Stimulated activated CD4-positive, alpha-beta T cell treated with anti-CD3 and anti-CD28 coated beads, Interleukin-15, amount 100 ng/mL, for 48 hours (primary cell): ENCODE measurements at regions not wholly inside any gene's neighbourhood (a gene's known extent, or its start where the extent isn't known, plus 50 kb on each side); places are given as distances from the start of the nearest gene placed in this dataset.
"Not testable (repeated sequence)": the region's sequence is repeated elsewhere in the genome, so short reads cannot be mapped to it uniquely, and the experiment has no call there.

Experiments used
- DNase-seq, 2 donors: peaks; one replicate each; pipeline ENCODE4 v3.0.0-alpha.2; 2020; ENCODE audit warnings: low read depth in 2 of 2

DNA sequence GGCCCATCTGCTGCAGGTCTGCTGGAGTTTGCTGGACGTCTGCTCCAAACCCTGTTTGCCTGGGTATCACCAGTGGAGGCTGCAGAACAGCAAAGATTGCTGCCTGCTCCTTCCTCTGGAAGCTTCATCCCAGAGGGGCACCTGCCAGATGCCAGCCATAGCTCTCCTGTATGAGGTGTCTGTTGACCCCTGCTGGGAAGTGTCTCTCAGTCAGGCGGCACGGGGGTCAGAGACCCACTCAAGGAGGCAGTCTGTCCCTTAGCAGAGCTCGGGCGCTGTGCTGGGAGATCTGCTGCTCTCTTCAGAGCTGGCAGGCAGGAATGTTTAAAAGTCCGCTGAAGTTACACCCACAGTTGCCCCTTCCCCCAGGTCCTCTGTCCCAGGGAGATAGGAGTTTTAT is 671.2 kb downstream of the EFNA5 start:
- not testable (repeated sequence) for DNase-seq

DNA sequence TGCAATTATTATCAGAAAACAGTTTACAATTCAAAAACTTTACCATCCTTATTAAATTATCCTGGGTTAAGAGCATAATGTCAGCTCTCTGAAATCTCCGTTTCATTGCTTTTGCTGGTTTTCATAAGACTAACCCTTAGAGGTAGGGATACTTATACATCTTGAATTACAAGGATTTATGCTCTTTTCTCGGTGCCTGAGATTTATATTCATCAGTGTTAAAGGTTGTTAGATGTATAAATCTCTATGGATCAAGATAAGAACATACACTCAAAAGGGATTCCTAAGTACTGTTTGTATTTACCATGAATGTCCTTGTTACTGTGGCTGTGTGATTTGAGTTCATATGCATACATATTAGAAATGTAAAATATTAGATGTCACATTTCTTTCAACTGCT is 684.7 kb downstream of the EFNA5 start:
- DNase-seq: no peak

DNA sequence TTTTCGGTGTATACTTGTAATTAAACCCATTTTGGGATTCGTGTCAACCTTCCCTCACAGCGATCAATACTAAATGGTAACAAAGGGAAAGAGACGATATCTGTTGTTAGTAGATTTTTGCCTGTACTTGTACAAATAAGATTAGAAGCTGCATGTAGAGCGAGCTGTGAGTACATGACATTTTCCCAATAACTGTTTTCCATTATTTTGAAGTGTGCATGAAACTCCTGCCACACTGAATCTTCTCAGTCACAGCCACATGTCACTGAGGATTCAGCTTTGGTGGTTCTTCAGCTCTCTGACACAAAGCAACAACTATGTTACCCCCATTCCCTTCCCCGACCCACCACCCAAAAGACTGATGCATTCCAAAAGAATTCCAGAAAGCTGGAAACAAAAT is 685.6 kb downstream of the EFNA5 start:
- DNase-seq: no peak

DNA sequence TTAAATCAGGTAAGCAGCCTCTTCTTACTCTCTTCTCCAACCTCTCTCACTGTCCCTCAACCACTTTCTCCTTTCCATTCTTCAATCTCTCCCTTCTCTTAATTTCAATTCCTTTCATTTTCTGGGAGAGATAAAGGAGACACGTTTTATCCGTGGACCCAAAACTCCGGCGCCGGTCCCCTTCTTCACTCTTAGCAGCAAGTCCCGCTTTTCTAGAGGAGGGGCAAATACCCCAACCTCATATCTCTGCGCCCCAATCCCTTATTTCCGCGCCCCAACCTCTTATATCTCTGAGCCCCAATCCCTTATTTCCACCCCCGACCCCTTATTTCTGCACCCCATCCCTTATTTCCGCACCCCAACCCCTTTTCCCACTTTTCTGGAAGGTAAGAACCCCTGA is 691.6 kb downstream of the EFNA5 start:
- DNase-seq: not testable (repeated sequence)

DNA sequence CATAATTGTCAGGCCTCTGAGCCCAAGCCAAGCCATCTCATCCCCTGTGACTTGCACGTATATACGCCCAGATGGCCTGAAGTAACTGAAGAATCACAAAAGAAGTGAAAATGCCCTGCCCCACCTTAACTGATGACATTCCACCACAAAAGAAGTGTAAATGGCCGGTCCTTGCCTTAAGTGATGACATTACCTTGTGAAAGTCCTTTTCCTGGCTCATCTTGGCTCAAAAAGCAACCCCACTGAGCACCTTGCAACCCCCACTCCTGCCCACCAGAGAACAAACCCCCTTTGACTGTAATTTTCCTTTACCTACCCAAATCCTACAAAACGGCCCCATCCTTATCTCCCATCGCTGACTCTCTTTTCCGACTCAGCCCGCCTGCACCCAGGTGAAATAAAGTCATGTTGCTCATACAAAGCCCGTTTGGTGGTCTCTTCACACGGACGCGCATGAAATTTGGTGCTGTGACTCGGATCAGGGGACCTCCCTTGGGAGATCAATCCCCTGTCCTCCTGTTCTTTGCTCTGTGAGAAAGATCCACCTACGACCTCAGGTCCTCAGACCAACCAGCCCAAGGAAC is 692.1 kb downstream of the EFNA5 start:
- not testable (repeated sequence) for DNase-seq

DNA sequence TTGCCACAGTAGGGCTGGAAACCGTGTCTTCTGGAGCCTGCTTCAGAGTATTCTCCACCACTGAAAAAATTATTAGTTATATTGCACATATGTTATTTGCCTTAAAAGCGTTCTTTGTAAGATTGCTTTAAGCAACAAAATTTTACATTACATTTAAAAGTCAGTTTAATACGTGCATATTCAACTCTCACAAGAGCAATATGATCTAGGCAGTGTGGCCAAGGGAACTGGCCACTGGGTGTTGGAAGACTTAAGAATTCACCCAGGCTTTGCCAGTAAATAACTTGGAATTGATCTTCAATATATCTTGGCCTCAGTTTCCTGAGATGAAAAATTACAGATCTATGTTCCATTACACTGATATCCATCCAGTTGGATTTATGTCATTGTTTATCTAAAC is 694.4 kb downstream of the EFNA5 start:
- no peak for DNase-seq

DNA sequence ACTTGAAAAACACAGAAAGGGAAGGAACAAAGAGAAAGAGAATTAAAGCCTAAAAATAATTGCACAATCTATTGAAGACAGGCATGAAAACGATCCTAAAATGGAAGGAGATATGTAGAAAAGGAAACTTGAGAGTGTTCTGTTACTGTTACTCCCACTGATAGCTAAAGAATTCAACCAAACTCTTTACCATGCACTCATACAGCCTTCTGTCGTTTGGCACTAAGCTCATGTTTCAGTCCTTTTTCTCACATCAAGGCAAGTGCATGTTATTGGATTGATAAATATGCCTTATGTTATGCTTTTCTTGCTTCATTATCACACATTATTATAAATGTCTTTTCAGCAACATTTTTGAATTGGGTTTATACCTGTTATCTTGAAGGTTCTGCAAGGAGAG is 696.5 kb downstream of the EFNA5 start:
- no peak for DNase-seq

DNA sequence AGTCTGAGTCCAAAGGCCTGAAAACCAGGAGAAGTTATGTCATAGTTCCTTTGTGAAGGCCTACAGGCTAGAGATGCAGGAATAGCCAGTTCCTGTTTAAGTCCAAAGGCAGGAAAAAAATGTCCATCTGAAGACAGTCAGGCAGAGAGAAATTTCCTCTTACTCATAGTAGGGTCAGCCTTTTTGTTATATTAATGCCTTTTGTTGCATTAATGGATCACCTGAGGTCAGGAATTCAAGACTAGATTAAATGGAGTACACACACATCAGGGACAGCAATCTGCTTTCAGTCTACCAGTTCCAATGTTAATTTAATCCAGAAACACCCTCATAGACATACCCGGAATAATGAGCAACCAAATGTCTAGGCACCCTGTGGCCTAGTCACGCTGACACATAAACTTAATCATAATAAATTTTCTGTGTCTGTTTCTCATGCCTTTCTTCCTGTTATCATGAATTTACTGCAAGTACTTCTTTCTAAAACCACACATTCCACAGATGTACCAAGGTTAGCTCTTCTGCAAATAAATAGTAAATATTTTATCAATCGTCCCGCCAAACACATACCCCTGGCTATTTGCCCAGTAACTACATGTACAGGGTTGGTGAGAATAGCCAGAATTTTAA is 703.9 kb downstream of the EFNA5 start:
- no peak for DNase-seq

DNA sequence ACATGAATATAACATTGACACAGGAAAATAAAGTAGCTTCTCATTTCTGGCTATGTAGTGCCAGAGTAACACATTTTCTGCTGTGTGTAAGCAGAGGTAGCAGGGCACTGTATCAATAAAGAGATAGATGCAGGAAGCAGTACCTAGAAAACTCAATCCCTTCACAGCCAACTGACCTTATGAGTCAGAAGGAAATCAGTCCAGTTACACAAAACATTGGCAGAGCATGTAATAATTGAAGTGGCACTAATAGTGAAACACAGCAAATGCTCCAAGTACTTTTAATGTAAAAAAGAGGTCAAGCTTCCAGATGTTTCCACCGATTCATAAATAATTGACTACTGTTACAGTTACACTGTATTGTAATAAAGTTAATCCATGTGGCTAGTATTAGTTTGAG is 706.6 kb downstream of the EFNA5 start:
- DNase-seq: no peak

DNA sequence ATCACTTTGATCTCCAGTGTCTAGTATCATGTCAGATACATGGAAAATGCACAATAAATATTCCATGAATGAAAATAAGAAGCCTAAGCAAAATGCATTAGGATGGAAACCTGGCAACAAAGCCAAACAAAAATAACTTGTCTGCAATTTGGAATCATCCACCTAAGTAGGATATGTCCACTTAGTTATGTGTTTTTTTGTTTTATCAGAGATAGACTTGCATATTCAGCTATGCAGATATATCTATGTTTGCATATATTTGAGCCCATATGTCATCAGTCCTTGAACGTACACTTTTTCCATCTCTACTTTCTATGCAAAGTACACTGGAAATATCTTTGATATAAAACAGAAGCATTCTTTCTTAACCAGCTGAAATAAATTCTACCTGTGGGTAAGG is 707.1 kb downstream of the EFNA5 start:
- no peak for DNase-seq

DNA sequence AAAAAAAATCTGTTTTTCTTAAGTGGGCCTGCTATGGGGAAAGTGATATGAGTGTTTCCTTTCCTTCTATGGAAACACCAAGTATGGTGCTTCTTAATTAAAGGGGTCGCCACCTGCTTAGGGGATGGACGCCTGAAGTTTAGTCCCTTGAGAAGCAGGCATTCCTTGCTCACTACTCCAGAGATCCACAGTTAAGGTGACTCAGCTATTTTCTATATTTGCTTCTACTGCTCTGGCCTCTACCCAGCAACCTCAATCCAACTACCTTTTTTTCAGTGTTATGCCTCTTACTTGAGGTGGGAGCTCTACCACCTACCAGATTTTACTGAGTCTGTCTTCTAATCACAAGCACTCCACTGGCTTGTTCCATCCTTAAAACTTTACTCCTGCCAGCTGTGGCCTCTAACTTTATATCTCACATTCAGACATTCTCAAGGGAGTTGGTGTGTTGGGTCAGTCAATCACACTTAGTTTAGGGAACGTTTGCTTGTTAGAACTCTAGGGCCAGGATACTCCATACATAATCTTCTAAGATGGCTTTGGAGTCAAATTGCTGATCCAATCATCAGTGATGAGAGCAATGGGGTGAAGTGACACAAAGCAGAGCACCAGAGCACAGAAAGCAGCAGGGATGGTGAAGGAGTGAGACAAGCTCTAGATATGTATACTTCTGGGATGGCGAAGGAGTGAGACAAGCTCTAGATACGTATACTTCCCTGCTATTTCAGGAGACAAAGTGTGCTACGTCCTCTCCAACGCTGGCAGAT is 708.1 kb downstream of the EFNA5 start:
- no peak for DNase-seq

DNA sequence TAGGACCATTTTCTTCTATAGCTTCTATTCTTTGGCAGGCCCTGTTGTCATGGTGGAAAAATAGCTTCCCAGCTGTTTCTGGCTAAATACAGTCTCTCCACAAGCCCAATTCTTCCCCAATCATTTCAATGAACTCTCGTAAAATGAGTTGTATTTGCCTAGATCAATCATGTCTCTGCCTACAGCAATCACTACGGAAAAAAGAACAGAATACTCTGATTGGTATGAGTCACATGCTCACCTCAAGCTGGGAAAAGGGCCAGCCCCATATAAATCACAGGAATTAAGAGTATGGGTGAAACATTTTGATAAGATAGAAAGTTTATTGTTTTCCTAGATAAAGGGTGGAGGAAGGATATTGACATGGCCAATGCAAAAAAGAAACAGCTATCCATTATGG is 711.4 kb downstream of the EFNA5 start:
- DNase-seq: no peak

DNA sequence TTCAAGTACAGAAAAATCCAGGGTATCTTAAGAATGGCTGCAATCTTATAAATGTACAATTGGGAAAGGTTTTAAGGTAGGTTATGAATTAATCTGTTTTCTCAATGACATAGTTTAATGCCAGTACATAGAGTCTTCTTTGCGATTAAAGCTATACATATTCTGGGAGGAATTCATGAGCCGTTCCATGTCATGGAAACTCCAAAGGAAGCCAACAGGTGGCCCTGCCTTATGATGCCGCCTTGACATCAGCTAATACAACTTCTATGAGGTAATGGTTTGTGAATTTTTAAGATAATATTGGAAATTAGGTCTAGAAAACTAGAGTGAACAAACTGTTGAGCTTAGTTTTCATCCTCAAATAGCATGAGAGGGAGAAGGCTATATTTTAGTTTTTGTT is 713.4 kb downstream of the EFNA5 start:
- no peak for DNase-seq

DNA sequence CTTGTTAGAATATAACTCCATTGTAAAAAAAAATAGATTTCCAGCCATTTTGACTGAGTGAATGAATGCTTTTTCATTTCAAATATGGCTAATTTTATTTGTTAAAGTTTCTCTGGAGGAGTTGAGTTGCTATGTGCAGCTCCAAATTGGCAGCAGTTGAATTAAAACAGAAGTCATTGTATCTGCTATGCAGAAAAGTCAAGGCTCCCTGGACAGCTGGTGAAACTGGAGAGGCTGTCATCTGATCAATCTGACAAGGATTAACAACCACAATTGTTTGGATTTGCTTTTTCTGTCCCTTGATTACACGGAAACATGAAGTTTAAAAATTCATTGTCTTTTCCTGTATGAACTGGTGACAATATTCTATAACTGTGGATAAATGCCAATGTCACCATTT is 713.9 kb downstream of the EFNA5 start:
- DNase-seq: no peak

DNA sequence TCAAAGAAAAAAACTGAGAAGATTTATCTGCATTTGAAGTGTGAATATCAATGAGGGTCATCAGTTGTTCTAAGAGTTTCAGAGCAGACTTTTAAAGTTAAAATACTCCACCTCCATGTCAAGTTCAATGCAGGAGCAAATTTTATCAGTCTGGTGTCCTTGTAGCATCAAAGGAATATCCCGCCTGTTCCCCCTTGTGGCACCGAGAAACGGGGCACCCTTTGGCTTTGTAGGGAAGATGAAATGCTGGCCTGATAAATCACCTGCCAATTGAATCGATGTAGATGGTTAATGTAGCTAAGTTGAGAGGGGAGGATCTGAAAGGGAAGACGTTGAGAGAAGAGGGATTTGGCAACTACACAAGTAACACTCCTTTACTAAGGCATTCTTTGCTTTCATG is 714.5 kb downstream of the EFNA5 start:
- no peak for DNase-seq

DNA sequence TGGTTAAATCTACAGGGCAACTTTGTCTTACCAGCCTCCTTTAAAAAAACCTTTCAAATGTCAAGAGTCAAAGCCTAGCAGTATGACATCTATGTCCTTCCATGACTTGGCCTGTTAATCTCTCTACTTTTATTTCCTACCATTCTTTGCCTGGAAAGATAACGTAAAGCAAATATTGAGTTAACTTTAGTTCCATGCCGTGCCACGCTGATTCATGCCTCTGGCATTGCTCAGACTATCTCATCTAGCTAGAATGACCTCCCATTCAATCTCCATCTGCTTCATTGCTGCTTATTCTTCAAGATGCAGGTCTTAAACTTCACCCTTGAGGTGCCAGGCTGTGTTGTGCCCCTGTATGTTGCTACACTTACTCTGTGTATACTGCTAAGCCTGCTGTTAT is 729.8 kb downstream of the EFNA5 start:
- DNase-seq: no peak

DNA sequence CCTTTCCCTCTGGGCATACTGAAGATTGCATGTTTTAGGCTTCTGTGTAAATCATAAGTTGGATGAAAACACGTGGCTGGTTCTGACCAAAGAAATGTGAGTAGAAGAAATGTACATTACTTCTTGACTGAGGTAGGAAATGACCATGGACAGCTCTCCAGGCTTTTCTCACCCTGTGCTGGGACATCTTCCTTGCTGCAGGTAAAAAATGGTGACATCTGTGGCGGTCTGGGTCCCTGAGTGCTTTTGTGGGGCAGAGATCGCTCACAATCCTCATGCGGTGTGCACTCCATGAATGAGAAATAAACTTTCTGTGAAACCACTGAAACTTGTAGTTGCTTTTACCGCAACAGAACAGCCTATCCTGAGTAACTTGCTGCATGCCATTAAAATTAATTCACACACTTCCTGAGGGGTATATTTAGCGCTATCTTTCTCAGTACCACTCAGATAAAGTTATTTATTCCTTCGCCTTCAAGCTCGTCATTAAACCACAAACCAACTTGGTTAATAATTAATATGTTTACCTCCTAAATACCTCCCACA is 730.4 kb downstream of the EFNA5 start:
- no peak for DNase-seq

DNA sequence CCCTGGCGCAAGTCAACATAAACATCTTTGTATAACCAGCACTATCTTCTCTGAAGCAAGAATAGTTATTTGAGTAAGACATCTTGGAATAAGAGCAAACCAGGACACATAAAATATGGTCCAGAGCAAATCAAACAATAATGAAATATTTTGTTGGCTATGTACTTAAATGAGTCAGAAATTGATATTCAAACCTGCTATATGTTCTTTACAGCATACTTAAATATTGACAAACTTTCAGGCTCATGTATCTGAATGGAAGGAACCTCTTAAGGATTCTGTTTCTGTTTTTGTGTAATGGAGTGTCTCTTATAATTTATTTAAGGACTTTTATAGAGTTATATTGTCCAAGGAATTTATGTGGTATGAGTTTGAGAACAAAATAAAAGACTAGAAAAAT is 747.3 kb downstream of the EFNA5 start:
- DNase-seq: no peak

DNA sequence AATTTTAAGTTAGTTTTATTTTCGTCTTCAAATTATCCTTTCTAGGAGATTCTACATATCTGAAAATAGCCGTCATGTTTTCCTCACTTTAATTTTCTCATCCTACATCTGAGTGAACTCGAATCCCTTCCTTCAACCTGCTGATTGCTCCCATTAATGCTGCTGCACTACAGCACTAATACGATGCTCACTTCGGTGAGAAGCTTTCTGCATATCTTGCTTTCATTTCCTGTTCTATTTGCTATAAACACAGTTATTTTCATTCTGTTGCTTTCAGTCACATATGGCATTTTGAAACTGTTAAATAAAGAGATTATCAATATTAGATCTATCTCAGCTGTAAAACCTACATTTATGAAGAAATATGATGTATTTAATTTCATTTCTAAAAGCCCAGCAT is 749.2 kb downstream of the EFNA5 start:
- no peak for DNase-seq

DNA sequence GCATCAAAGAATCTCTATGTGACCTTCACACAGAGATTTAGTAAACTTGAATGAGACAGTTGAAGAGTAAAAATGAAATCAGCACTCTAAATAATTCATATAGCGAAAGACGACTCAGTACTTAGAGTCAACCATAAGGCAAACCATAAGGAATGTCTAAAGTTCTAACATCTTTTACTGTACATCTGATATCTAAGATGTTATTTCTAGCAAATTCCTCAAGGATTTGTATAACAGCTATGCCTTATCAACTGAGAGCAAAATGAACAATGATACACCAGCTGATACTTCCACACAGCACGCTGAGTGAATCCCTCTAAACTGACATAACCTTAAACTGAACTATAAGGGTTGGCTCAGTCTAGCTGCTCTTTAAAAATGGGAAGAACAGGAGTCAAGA is 760.3 kb downstream of the EFNA5 start:
- DNase-seq: no peak

DNA sequence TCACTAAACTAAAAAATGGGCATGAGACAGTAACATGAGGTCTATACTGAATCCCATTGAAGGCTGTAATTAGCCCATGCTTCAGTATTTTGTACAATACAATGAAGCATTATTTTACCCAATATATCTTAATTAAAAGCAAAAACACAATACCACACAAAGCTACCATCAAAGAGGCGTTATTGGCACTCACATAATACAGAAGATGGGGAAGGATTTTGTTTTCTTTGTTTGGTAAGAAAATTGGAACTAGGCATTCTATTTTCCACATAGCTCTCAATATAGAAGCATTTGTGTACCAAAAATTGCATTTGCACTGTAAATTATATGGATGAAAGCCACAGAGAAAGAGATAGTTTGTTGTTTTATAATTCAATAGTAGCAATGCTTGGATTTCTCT is 761.0 kb downstream of the EFNA5 start:
- no peak for DNase-seq

DNA sequence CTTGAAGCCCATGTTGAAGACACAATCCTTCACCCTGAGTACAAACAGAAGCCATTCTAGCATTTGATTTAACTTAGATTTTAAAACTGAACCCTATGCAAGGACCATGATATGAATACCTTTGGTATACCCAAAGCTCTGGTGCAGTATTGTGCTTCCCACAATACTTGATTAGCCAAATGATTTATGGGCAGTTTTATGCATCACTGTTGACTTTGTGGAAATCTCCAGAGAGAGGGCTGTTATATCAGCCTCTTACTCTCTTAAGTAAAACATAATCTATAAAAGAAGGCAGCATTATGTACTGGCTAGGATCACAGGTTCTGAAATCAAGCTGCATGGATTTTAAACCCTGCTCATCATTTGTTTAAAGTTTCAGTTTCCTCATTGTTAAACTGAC is 762.8 kb downstream of the EFNA5 start:
- no peak for DNase-seq

DNA sequence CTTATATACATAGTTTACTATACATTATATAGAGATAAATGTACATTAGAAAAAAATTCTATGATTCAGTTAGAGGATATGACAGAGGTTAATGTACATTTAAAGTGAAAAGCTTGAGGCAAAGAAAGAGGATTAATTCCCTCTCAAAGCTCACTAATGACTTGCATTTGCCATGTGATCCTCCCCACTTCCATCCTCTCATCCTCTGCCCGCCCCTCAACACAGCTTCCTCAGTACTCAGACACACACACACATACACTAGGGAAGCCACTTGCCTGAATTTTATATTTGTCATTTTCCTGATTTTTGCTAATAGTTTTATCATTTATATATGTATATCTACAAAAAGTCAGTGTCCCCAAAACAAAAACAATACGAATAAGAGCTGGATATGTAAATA is 764.5 kb downstream of the EFNA5 start:
- DNase-seq: no peak
